HuH-7 (cell line): ENCODE measurements at regions not wholly inside any gene's neighbourhood (a gene's known extent, or its start where the extent isn't known, plus 50 kb on each side); places are given as distances from the start of the nearest gene placed in this dataset.

Source experiments
- DNase-seq: peaks from one replicate; pipeline ENCODE4 v3.0.0; 2011; ENCODE audit warnings: low spot score

DNA sequence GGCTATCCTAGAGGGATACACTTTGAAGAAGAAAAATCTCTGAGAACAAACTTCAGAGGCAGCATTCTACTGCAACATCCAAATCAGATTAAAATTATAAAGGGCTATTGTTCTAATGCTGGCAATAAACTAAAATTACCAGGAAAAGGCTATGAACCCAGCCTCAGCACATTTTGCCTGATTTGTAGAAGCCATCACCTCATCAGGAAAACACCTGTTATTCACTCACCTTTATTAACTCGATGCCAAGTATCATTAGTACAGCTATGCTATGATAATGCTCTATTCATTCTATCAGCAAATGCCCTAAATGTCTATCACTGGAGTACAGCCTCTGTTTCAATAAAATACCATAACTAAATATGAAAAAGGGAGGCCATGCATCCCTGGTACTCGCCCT, 510.2 kb downstream of the RASEF start:
- DNase-seq: no peak

DNA sequence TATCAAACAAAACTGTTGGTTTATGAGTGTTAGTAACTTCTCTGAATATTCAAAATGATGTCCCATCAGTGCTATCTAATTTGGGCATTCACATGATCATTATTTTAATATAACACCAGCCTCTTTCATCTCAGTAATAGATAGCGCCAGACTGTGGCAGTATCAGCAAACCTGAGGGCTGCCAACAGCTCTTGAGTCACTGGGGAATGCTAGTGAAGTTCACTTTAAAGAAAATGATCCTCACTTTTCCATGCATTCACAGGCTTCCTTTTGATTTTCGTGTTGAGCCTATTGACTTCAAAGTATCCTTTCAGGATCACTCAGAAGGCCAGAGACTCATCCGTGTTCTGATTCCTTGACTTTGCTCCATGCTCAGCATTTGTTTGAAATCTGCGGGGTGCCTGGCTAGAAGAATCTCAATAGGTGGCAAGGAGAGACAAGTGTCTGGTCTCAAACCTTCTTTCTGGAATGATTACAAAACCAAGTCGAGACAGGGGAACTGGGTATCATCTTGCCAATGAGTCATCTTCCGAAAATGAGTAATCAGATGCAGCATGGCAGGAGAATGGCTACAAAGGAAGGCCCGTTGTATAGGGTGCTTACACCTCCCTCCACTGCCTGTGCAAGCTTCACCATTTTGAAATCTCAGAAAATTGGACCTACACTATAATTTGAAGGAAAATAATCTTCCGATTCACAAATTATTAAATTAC, 509.1 kb downstream of the RASEF start:
- DNase-seq: no peak

DNA sequence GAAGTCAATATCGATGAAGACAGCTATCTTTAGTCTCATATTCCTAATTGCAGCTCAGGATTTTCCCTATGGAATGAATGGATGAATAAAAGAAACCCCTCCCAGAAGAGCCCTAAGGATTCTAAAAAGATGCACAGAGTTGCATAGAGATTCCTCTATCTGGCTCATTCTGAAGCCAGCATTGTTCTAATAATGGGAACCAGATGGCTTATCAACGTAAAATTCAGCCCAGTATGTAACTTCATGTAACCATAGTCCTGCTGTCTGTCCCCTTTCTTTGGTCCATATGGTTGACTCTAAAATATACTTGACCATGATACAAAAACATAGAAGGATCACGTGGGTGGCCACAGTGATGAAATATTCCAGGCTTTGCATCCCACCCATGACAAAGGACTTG, 508.6 kb downstream of the RASEF start:
- no peak for DNase-seq

DNA sequence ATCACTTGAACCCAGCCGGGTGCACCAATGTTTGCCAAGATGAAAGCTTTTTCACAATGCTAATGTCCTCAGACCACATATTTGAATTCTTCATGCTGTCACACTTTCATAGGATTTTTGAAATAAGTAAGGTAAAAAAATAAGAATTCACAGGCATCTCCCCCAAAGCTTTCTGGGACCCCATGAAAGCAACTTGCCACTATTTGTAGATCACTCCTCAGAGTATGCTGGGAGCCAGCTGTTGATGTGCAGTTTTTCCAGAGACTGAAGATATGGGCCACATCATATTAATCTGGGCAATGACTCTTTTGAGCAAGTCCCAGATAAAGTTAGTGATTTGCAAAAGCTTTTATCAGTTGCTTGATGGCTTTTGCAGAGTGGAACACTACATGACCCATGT, 507.9 kb downstream of the RASEF start:
- no peak for DNase-seq

DNA sequence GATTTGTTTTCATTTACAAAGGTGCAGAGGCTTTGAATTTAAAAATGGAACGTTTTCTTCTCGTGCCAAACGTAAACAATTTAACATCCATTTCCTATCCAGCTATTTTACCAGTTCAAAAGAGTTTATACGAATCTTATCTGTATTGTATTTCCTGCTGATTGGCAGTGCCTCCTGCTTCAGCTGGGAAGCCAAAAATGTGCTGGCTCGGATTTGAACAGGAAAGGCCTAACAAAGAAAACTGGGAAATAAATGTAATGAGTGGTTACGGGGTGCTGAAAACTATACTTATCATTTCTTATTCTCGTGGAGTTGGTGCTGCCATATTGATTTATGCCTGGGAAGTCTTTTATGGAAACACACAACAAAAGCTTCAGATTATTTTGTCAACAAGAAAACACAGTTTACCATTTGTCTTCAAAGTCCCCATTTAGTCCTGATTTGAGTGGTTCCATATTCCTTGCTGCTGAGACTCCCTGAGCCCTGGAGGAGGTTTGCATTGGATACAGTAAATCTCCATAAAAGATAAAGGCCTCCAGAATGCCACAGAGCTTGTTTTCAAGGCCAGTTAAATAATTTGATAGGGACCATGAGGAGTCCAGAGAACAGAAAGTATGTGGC, 507.4 kb downstream of the RASEF start:
- no peak for DNase-seq

DNA sequence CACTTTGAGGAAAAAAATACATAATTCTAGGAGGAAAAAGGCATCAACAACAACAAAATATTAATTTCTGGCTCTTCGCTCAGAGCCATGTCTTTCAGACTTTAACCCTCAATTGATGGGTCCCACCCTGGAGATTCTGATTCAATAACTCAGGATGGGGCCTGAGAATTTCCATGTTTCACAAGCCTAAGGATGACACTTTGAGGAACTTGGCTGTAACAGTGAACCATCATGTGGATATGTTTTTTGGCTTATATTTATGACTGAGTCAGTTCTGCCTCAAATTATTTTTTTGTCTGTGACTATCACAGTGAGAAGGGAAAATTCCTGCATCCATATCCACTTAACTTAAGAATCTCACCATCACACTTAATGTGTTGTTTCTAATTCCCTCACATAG, 504.6 kb downstream of the RASEF start:
- DNase-seq: no peak

DNA sequence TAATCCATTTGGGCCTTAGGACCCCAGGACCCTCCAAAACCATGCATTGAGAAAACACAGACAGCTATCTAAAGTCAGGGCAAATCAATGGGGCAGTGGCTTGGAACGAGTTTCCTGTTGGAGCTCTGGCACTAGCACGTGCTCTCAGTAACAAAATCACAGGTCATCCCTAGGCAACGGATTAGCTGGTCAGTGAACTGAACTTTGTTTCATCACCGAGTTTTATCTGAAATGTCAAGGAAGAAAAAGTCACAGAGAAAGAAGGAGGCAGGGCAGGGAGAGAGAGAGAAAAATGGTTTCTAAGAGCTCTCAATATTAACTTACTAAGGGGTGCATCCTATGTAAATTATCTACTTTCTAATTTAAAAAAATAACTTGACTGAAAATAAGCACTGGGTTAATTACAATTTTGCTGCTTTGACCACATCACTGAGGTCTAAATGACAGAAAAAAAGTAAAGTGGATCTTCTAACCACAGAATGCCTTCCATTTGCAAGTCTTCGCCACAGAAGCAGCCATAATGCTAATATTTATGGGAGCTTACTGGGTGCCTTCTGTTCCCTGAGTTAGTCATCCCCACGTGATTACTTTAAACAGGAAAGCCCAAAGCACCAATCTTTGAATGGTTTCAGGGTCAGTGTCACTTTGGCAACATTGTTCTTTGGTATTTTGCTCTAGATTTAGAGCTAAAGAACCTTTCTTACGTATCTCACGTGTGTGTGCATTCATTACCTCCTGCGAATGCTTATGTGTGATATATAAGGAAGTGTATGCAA, 503.9 kb downstream of the RASEF start:
- DNase-seq: no peak

DNA sequence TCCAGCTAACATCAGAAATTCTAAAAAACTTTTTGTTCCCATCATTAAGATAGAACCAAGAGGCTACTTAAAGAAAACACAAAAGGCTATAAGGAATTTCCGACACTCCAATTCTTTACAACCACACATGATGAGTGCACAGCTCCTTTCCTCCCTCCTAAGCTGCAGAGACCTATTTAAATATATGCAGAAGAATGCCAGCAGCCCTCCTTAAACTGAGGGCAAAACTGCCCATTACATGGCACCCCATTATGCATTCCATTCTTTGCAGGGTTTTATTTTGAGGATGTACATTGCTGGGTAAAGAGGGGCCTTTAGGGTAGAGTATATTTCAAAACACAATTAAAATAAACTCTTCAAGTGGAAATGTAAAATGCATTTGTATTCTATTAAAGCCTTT, 502.9 kb downstream of the RASEF start:
- no peak for DNase-seq

DNA sequence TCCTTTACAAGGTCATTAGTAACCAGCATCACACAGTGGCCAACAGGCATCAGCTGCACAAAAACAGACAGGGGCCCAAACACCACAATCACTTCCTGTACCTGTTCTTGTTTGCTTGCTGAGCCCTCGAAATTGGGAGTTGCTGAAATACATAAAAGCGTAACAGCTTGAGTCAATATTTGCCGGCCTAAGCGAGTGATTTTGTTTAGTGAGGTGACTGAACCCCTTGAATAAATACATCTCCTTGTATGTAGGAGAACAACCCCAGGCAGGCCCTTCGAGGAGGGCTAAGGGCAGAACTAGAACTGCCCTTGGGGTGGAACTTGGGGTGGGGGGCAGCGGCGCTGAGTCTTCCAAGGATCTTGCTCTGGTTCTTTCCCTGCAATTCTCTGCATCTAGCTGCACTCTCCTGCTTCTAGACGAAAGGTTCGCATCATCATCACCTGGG, 502.5 kb downstream of the RASEF start:
- DNase-seq: peak; percentile 25

DNA sequence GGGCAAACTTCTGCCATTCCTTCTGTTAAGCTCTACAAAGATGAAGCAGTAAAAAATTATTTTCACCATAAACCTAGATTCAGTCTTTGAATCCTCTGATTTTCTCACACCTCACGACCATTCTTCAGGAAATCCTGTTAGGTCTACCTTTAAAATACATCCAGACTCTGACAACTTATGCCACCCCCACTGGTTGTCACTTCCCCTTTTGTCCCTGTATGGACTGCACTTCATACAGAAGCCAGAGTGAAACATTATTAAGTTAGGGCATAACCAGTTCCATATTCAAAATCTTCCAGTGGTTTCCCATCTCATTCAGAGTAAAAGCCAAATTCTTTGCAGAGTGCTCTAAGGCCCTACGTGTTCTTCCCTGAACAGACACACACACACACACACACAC, 499.8 kb downstream of the RASEF start:
- no peak for DNase-seq

DNA sequence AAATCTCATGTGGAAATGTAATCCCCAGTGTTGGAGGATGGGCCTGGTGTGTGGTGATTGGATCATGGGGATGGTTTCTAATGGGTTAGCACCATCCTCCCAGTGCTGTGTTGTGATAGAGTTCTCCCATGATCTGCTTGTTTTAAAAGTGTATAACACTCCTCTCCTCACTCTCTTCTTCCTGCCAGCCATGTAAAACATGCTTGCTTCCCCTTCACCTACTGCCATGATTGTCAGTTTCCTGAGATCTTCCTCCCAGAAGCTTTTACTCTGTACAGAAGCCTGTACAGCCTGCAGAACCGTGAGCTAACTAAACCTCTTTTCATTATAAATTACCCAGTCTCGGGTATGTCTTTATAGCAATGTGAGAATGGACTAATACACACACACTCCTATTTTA, 499.1 kb downstream of the RASEF start:
- DNase-seq: no peak

DNA sequence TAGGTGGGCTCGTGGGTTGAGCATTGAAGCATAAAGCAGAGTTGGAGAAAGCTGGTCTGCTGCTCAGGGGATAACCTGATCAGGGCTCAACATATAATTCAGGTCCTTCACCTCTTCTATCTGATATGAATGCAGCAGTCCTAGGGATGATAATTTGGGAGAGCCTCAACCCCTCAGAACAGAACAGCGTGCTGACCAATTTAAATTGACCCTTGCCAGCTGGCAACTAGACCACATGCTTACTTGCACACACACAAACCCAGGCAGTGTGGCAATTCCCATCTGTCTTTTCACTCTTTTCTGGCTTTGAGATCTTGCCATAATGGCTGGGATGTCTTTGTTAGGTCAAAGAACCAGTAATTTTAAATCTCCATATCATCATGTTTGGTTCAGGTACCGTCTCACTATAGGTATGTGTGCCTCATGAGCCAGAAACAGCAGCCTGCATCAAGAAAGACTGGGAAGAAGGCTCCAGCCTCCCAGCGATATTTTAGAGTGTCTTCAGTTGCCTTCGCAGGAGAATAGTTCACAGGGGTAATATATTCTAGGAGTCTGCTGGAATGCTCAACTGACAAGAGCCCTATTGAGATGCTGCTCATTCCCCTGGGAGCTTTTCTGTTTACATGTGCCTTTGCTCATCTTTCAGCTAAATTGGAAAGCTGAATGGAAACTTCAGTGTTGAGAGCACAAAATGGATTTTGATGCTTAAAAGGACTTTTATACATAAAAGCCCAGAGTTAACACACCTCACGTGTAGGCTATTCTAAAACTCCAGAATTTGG, 497.6 kb downstream of the RASEF start:
- DNase-seq: no peak

DNA sequence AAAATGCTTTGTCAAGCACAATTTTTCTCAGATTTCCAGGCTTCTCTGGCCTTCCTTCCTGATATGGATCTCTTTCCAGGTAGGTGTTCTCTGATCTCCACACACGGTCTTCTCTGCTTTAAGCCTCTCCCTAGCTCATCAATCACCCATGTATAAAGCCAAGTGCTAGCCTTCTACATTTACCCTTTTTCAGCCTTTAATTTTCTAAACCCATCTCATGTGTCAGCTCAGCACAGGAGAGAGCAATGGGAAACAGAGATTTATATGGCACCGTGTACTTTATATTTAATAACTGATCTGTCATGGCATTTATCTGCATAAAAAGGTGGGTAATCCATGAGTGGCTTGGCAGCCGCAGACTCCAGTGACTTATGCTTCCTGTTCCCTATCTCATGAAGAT, 495.0 kb downstream of the RASEF start:
- no peak for DNase-seq

DNA sequence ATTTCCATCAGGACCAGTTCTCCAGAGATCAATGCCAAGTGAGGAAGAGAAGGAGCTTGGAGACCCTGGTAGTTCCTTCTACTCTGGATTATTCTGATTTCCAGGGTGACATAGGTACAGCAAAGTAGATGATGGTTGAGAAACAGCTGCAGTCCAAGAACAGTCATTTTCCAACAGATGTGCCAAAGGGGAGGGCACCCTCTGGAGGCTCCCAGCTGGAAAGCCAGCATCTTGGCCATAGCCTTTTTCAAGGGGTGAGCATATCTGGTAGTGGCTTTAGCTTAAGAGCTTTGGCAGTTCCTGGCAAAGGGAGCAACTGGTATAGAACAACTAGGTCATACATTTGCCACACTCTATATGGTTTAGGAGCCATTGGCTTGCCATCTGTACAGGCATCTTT, 492.7 kb downstream of the RASEF start:
- no peak for DNase-seq

DNA sequence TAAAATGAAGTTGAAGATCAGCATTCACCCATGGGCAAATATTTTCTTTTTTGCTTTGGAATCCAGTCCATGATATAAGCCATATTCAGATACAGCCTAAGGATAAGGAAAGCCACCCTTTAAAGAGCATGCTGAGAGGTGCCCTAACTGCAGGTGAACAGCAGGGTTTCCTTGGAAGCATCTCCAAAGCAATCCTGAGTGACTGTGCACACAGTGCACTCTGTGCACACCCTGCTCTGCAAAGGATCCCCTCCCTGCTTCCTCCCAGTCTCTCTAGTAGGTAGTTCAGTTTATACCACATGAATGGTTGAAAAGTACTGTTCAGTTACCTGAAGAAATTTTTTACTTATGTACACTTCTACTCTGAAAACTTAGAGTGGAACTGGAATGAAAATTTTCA, 491.4 kb downstream of the RASEF start:
- DNase-seq: no peak

DNA sequence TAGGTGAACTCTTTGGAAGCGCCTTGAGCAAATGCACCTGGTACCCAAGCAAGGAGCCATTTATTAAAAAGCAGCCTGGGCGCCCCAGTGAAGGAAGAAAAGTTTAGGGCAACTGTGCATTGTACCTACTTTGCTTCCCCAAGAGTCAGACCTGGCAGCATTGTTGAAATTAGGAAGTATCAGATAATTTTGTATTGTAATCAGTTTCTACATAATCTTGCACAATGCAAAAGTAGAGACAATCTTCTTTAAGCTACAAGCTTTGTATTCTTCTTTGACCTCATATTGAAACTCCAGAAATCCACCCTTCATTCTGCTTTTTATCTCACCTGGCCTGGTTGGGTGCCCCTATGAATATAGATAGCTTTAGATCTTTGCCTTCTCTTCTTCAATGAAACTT, 490.8 kb downstream of the RASEF start:
- no peak for DNase-seq

DNA sequence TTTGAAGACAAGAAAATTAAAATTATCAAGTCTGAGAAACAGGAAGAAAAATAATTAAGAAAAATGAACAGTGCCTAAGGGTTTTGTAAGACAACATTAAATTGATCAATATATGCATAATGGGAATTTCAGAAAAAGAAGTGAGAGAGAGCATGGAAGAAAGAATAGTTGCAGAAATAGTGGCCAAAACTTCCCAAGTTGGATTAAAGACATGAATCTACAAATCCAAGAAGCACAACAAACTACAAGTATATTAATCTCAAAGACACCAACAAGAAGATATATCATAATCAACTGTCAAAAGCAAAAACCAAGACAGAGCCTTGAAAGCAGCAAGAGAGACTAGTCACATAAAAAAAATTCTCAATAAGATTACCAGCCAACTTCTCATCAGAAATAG, 488.0 kb downstream of the RASEF start:
- no peak for DNase-seq

DNA sequence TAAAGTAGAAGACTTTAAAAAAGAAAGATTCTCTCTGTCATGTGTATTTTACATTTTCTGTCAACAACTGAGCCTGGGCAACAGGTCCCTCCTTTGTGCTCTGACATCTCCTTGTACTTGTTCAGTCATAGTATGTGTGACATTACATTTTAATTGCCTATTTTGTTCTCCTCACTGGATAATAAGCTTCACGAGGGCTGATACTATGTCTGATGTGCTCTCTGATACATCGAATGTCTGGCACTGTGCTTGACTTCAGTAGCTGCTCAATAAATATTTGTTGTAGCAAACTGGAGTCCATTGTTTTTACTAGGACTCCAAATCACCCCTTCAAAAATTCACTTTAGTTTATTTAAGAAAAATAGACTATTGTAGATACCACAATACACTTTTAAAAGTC, 482.0 kb downstream of the RASEF start:
- DNase-seq: no peak

DNA sequence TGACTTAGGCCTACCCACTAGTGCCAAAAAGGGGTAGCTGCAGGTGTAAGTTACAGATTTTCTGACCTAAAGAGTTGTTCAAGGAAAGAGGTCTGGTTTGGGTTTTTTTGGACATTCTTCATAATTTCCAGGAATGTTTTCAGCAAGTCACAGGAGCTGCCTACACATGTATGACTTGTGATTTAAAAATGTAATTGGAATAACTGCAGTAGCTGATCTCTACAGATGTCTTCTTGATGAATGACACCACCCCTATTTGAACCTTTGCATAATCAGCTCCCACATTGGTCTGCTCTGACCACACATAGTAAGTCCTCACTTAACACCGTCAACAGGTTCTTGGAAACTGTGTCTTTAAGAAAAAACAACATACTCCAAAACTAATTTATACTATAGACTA, 481.4 kb downstream of the RASEF start:
- DNase-seq: no peak

DNA sequence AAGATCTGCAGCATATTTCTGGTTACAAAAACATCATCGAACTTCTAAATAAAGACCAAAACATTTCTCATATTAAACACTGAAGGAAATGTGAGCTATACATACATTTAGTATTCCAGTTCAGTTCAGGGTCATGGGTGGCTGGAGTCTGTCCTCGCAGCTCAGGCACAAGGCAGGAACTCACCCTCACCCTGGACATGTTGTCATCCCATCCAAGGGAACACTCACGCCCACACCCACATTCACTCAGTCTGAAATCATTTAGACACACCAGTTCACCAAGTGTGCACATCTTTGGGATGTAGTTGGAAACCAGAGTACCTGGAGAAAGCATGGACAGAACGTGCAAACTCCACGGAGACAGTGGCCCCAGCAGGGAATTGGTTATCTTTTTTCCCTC, 481.0 kb downstream of the RASEF start:
- no peak for DNase-seq

DNA sequence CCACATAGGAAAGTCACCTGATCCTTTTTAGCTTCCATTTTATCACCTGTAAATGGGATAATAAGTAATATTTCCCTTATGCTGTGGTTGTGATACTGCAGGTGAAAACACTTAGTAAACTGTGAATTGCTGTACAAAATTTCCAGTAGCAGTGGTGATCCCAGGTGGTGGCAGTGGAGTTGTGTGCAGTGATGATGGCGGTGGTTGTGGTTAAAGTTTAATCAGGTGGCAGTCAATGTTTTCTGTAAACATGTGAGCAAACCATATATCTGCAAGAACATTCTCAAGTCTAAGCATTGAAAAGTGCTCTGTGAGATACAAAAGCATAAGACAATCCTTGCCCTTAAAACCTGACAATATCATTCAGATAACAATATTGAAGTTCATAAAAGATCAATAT, 480.2 kb downstream of the RASEF start:
- no peak for DNase-seq

DNA sequence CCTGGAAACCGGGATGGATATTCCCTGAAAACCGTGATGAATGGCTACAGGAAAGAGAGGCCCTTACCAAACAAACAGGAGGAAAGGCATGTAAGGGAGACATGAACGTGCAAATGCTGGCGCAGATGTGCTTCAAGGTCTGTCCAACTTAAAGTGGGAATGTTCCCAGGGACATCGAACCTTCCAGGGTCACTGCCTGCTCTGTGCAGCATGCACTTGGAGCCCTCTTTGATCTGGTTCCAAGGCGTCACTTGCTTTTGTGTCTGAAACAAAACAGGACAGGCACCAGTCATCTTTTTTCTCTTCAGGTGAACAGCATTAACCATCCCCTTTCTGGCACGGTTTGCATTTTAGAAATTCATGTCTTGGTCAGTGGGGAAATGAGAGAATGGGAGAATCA, 479.4 kb downstream of the RASEF start:
- DNase-seq: no peak
